HG02642 (cell line): ENCODE measurements at regions not wholly inside any gene's neighbourhood (a gene's known extent, or its start where the extent isn't known, plus 50 kb on each side); places are given as distances from the start of the nearest gene placed in this dataset.
"Not testable (repeated sequence)": the region's sequence is repeated elsewhere in the genome, so short reads cannot be mapped to it uniquely, and the experiment has no call there.

ENCODE experiments used
- ATAC-seq: cut with Tn5 transposase; IDR thresholded peaks from one replicate; pipeline ENCODE4 v1.9.1; 2021; ENCODE audit warnings: mild to moderate bottlenecking; ENCODE audit not compliant: unreplicated experiment, poor library complexity

DNA sequence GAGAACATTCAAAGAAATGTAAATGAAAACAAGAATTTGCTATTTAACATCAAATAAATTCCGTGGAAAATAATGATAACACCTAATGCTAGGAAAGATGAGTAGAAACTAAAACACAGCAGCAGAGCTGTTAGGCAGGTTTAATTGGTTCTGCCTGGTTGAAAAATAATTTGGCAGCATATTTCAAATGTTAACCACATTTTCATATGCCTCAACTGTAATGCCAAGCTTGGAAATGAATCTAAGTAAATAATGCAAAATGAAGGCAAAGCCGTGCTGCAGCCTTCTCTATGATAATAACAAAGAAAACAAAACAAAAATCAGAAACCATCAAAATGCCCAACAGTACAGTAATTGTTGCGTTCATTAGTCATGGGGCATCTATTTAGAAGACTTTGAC, 79.9 kb upstream of the MSX2 start:
- ATAC-seq, result no peak

DNA sequence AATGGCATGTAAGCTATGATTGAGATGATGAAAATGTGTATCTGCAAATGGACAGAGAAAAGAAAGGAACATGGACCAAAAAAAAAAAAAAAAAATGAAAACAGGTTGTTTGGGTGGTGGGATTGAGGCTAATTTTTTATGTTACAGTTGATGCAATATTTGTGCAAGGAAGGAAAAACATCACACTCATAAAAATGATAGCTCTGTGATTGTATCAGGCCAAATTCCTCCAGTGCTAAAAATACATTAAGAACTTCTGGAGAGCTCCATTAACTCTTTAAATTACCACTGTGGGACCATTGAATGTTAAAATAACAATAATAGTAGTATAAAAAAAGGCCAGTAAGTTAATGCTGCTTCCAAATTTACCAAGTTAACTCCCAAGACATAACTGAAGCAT, 79.5 kb upstream of the MSX2 start:
- no peak for ATAC-seq

DNA sequence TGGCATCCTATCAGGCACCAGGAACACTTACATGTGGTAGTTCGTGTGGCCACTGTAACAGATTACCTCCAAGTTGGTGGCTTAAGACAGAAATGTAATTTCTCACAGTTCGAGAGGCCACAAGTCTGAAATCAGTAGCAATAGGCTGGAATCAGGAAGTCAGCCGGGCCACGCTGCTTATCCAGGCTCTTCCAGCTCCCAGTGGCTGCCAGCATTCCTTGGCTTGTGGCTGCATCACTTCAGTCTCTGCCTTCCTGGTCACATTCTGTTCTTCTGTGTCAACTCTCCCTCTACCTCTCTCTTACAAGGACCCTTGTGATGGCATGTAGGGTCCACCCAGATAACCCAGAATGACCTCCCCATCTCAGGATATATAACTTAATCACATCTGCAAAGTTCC, 78.7 kb upstream of the MSX2 start:
- ATAC-seq, result no peak

DNA sequence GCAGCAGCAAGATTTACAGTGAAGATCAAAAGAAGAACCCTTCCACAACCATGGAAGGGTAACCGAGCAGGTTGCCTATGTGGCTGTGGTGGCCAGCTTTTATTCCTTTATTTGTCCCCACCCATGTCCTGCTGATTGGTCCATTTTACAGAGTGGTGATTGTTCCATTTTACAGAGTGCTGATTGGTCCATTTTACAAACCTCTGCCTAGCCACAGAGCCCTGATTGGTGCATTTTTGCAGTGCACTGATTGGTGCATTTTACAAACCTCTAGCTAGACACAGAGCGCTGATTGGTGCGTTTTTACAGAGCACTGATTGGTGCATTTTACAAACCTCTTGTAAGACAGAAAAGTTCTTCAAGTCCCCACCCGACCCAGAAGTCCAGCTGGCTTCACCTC, 75.8 kb upstream of the MSX2 start:
- not testable (repeated sequence) for ATAC-seq

DNA sequence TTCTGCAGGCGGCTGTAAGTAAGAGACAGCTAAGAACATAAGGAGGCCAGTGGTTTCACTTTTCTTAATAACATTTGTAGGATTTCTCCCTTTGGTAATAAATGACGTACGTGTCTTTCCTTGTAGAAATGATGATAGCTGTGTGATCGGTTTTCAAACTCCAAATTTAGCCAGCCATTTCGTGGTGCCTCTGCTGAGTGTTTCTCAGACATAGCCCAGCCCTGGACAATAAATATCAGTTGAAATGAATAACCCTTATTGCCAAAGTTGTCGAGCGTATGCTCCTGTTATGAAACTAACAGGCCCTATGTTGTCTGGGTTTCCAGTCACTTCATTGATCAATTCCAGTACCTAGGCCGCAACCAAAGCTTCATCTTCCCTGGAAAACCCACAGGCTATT, 75.0 kb upstream of the MSX2 start:
- ATAC-seq, result no peak

DNA sequence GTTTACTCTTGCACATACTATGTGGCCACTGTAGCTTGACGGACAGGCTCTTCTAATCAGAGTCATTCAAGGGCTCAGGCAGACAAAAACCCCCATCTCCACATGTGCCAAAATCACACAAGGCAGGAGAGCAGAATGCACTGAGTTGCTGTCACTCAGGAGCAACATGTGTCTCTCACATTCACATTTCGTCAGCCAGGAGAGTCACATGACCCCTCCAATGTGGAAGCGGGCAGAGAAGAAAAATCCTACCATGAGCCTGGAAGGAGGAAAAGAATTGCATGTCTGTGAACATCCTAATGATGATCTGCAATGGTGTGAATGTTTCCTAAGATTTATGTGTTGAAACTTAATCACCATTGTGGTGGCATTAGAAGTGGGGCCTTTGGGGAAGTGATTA, 69.9 kb upstream of the MSX2 start:
- no peak for ATAC-seq

DNA sequence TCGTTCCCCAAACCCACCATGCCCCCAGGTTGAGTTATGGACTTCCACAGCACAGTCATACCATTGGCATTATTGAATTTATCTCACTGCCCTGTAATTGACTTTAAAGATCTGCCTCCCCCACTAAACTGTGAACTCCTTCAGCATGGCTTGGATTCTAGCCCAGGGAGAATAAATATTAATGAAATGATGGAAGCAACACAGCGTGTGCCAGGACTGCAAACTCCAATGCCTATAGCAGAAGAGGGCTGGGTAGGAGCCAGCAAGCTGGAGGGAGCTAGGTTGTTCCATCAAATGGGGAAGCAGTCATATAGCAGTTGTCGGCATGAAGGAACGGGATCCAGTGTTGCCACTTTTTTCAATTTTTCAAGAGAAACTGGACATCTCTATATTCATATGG, 69.0 kb upstream of the MSX2 start:
- ATAC-seq, result no peak

DNA sequence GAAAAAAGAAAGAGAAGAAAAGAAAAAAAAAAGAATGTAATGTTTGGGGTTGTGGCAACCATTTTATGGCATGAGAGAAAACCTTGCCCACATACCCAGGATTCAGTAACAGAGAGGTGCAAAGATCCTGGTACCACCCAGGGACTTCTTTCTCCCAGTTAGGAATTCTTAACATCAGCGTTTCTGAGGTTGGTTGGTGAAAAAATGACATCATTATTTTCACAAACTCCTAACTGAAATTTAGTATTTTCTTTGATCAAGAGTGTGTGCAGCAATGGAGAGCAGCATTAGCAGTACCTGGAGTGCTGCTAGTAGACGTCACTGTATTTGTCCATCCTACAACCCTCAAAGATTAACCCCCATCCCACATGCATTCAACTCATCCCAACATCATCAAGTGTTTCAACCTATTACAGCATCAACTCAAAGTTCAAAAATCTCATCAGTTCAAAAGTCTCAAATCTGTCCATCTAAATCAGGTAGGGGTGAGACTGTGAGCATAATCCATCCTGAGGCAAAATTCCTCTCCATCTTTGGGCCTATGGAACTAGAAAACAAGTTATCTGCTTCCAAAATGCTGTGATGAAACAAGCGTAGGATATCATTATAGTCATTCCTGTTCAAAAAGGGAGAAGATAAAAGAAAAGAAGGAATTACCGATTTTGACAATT, 60.1 kb upstream of the MSX2 start:
- no peak for ATAC-seq

DNA sequence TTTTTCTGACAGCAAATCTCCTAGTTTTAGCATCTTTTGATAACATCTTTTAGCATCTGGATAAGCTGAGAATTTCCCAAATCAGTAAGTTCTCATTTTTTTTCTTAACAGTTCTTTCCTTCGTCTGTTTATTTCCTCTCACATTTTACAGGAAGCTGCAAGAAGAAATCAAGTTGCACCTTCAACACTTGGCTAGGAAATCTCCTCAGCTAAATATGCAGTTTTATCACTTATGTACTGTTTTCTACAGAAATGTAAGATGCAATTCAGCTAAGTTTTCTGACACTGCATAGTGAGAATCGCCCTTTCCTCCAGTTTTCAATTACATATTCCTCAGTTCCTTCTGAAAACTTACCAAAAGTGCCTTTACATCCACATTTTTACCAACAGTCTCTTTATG, 59.0 kb upstream of the MSX2 start:
- no peak for ATAC-seq

DNA sequence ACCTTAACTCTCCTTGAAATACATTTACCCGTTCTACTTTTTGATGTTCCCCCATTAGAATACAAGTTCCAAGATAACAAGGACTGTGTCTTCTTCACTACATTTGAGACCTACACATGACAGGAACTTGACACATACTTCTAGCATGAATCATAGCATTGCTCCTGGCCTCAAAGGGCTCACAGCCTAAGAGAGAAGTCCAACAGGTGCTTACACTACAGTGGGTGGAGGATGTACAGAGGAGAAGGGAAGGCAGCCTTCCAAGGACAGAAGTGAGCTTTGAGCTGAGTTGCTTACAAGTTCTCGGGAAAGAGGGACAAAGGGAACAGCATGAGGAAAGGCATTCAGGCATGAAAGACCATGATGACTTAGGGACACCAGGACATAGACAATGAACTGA, 56.9 kb upstream of the MSX2 start:
- ATAC-seq, result no peak

DNA sequence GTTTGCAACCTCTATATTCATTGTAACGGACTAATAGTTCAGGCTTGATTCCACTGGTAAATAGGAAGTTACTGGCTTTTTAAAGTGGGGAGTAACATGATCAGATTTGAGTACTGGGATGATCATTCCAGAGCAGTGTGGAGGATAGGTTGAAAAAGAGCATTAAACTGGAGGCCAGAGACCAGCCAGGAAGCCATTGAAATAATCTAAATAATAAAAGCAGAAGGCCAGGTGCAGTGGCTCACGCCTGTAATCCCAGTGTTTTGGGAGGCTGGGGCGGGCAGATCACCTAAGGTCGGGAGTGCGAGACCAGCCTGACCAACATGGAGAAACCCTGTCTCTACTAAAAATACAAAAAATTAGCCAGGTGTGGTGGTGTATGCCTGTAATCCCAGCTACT, 56.0 kb upstream of the MSX2 start:
- no peak for ATAC-seq
